D721Med (cell line): ENCODE measurements at regions not wholly inside any gene's neighbourhood (a gene's known extent, or its start where the extent isn't known, plus 50 kb on each side); places are given as distances from the start of the nearest gene placed in this dataset.
A peak's percentile ranks its signal among the peaks of the same experiment; 100 is the strongest.

Source experiments
- DNase-seq: peaks from one replicate; pipeline ENCODE4 v3.0.0; 2011; ENCODE audit warnings: low spot score; ENCODE audit not compliant: insufficient read length
- FAIRE-seq: peaks from 2 replicates; lab custom pipeline; 2011; peaks lifted over from hg19 to GRCh38; lab: Jason Lieb, UNC
- CTCF ChIP-seq: IDR thresholded peaks from 2 replicates; pipeline ENCODE4 v1.5.1; 2012; ENCODE audit warnings: mild to moderate bottlenecking, control low read depth; ENCODE audit not compliant: insufficient read depth; ENCODE audit errors: missing control alignments

GRCh38 chr9:89969881-89970639 lies 365.2 kb downstream of the GADD45G start:
- TF ChIP-seq CTCF: no peak
- FAIRE-seq: no peak
- DNase-seq: no peak

GRCh38 chr9:89970701-89971100 lies 365.9 kb downstream of the GADD45G start:
- no peak for TF ChIP-seq CTCF
- FAIRE-seq: no peak

GRCh38 chr9:89972535-89972934 lies 367.7 kb downstream of the GADD45G start:
- DNase-seq (no peak), FAIRE-seq (no peak)
- TF ChIP-seq CTCF: no peak

More at GRCh38 chr9:89970701-89971100, 365.9 kb downstream of the GADD45G start:
- DNase-seq: no peak

GRCh38 chr9:89974582-89974981 lies 369.8 kb downstream of the GADD45G start:
- FAIRE-seq (no peak), DNase-seq (no peak)
- TF ChIP-seq CTCF: no peak

GRCh38 chr9:89975024-89975423 lies 370.2 kb downstream of the GADD45G start:
- FAIRE-seq: no peak
- no peak for DNase-seq
- TF ChIP-seq CTCF: no peak

GRCh38 chr9:89975630-89976029 lies 370.8 kb downstream of the GADD45G start:
- no peak for TF ChIP-seq CTCF
- DNase-seq: no peak
- FAIRE-seq: no peak

- no peak for DNase-seq
- no peak for FAIRE-seq
- TF ChIP-seq CTCF: peak; percentile 14
These were observed 373.4 kb downstream of the GADD45G start for GRCh38 chr9:89978185-89978584.
